Large intestine (tissue), 3 donors: ENCODE measurements at regions not wholly inside any gene's neighbourhood (a gene's known extent, or its start where the extent isn't known, plus 50 kb on each side); places are given as distances from the start of the nearest gene placed in this dataset.

Experiments
- DNase-seq, 2 donors: peaks; one replicate each; pipeline versions ENCODE4 v3.0.0 to v3.0.0-alpha.2; 2013
- H3K27ac ChIP-seq: one replicate; pipeline ENCODE4 v1.5.1; 2013; ENCODE audit warnings: low read length
- H3K27me3 ChIP-seq: 2 replicates; pipeline ENCODE4 v1.6.1; 2013; ENCODE audit warnings: low read length; ENCODE audit not compliant: control insufficient read depth, insufficient read depth
- H3K36me3 ChIP-seq: 2 replicates; pipeline ENCODE4 v1.6.1; 2013; ENCODE audit warnings: low read length; ENCODE audit not compliant: control insufficient read depth, insufficient read depth
- H3K4me1 ChIP-seq: one replicate; pipeline ENCODE4 v1.6.1; 2013; ENCODE audit warnings: low read length; ENCODE audit not compliant: control insufficient read depth, insufficient read depth
- H3K4me3 ChIP-seq: one replicate; pipeline ENCODE4 v1.5.1; 2013; ENCODE audit warnings: low read length
- H3K9me3 ChIP-seq: one replicate; pipeline ENCODE4 v1.6.1; 2013; ENCODE audit warnings: mild to moderate bottlenecking, low read depth, low read length, moderate library complexity; ENCODE audit not compliant: control insufficient read depth
- WGBS: methylation state at CpG from one replicate; pipeline ENCODE4 v1.1.5; 2013; ENCODE audit warnings: low lambda C conversion rate; ENCODE audit not compliant: insufficient coverage; 5-methylcytosine and 5-hydroxymethylcytosine counted together

DNA sequence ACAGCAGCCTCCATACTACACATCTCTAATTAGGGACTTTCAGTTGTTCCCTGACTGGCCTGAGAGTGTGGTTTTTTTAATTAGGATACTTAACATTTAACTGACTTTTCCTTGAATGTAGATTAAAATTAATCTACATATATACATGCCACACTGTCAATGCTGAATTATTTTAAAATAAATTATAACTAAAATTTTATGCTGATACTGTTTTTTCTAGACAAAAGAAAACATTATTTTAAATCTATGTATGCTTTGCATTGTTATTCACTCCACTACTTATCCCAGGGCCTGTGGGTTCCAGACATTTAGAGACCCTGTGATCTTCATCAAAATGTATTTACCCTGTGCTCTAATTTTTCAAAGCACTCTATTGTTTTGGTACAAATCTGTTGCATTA, 496.0 kb upstream of the MAP2 start:
- no peaks in the 10 kb centered on the region for H3K27me3 ChIP-seq
- H3K4me1 ChIP-seq = no peaks in the 10 kb centered on the region
- no peaks in the 10 kb centered on the region for H3K9me3 ChIP-seq
- no peak overlapping the region for H3K27ac ChIP-seq
- no peaks in the 10 kb centered on the region for H3K36me3 ChIP-seq
- DNase-seq = no peak
- H3K4me3 ChIP-seq = no peak overlapping the region

DNA sequence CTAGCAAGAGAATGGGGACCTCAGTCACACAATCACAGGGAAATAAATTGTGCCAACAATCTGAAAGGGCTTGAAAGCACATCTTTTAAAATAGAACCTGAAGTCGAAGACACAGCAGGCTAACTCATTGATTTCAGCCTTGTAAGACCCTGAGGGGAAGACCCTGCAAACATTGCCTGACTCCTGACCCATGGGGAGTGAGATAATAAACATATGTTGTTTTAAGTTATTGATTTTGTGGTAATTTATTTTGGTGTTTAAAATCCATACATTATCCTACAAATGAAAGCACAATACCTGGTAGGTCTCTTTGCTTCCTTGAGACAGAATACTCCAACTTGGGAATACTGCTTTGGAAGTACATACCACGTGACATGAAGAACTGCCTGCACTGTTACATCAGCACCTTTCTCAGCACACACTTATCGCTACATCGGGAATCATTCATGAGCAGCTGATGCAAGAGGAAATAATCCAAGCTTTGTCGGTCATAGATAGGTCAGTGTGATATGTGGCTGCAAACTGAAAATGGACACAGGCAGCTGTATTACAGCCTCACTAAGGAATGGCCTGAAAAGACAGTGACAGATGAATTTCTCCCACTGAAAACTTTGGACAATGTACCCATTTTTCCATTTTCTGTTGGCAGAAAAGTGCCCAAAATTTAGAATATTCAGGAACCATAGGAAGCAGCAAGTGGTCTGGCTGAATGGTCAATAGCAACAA, 494.5 kb upstream of the MAP2 start:
- Histone ChIP-seq H3K4me3 (no peak overlapping the region), H3K36me3 (no peaks in the 10 kb centered on the region), H3K9me3 (no peaks in the 10 kb centered on the region), H3K27ac (no peak overlapping the region), H3K4me1 (no peaks in the 10 kb centered on the region), H3K27me3 (no peaks in the 10 kb centered on the region)
- WGBS = 82% methylated on average over 2 of the region's 5 CpGs
- no peak for DNase-seq

DNA sequence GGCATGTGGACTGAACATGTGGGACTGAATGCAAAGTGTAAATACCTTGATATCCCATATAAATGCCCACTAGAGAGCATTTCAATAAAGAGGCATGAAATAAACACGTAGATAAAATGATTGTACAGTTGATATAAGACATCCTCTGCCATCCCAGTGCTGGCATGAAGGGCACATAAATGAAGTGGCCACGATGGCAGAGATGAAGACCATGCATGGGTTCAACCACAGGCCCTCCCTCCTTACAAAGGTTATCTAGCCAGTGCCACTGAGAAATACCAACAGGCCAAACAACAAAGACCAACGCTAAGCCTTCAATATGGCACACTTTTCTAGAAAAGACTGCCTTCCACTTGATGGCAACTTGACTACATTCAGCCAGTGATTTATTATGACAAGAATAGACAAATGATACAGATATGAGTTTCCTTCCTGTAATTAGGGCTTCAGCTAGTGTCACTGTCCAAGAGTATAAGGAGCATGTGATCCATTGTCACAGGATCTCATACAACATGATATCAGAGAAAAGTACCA, 493.9 kb upstream of the MAP2 start:
- no CpG with 5 or more reads among the region's 3 CpGs for WGBS
- H3K27ac ChIP-seq = no peak overlapping the region
- no peaks in the 10 kb centered on the region for H3K27me3 ChIP-seq

DNA sequence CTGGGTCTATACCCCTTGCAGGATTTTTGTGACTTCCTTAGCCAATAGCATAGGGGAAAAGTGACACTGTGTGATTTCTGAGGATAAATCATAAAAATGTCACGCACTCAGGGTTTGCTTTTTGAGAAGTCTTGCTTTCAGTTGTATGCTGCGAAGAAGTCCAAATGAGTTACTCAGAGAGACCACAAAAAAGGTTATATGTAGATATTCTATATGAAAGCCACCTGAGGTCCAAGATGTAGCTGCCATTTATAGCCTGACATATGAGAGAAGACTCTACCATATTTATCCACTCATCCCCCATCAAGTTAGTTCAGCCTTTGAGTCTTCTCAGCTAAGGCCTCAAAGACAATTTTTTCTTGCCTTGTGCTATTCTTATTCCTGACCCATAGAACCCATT, 488.3 kb upstream of the MAP2 start:
- no CpG with 5 or more reads among the region's 2 CpGs for WGBS
- Histone ChIP-seq H3K4me3 (no peak overlapping the region), H3K9me3 (no peaks in the 10 kb centered on the region), H3K27me3 (no peaks in the 10 kb centered on the region), H3K36me3 (no peaks in the 10 kb centered on the region), H3K27ac (no peak overlapping the region), H3K4me1 (no peaks in the 10 kb centered on the region)
- DNase-seq = no peak

More for the DNA sequence above, 493.9 kb upstream of the MAP2 start:
- Histone ChIP-seq H3K9me3 (no peaks in the 10 kb centered on the region), H3K36me3 (no peaks in the 10 kb centered on the region), H3K4me3 (no peak overlapping the region), H3K4me1 (no peaks in the 10 kb centered on the region)
- DNase-seq = no peak

DNA sequence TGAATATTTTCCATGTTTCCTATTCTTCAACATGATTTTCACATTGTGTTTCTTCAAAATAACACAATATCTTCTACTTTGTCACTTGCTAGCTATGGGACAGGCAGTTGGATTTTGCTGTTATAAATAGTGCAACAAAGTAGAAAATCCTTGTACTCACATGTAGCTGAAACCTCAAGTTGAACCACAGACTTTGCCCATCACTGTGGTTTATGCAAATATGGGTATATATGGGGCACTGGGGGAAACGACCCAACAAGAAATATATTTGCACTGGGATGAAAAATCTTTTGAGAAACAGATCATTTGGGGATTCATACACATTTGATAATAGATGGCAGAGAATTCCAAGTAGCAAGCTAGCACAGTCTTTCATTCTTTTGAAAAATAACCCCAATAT, 486.3 kb upstream of the MAP2 start:
- no peaks in the 10 kb centered on the region for H3K9me3 ChIP-seq
- H3K4me1 ChIP-seq = no peaks in the 10 kb centered on the region
- no peaks in the 10 kb centered on the region for H3K36me3 ChIP-seq
- no peak overlapping the region for H3K27ac ChIP-seq
- DNase-seq = no peak
- WGBS = no CpG with 5 or more reads among the region's 1 CpG
- no peak overlapping the region for H3K4me3 ChIP-seq
- no peaks in the 10 kb centered on the region for H3K27me3 ChIP-seq

DNA sequence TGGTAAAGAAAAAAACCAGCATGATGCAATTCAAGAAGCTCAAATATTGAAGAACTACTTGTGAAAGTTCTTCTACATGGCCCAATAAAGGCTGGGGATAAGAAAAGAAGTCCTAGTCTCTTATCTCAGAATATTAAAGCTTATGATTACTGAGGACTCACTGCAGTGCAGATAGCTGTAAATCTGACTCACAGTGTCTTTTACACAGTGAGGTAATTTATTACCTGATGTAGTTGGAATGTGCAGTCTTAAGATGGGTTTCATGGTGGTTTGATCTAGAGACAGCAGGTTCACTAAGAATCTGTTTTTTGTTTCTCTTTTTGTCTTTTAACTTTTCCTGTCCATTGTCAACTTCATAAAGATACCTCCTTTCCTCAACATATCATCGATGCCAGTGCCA, 484.0 kb upstream of the MAP2 start:
- Histone ChIP-seq H3K27ac (no peak overlapping the region), H3K36me3 (no peaks in the 10 kb centered on the region)

DNA sequence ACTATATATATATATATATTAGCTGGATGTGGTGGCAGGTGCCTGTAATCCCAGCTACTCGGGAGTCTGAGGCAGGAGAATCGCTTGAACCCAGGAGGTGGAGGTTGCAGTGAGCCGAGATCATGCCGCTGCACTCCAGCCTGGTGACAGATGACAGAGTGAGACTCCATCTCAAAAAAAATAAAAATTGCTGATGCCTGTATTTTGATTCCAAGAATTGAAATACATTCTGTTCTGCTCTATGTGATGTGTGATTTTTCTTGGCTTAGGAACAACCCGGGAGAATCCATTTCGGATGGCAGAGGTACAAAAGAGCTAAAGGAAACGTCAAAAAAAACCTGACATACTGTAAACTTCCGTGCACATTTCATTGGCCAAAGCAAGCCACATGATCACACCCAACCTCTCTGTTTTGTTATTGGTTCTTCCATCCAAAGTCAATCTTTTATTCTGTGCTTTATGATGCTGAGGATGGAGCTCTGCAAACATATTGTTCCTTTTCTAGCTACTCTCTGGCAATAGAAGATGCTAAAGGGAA, 478.1 kb upstream of the MAP2 start:
- Histone ChIP-seq H3K27me3 (no peaks in the 10 kb centered on the region), H3K27ac (no peak overlapping the region), H3K36me3 (no peaks in the 10 kb centered on the region), H3K9me3 (no peaks in the 10 kb centered on the region), H3K4me3 (no peak overlapping the region), H3K4me1 (no peaks in the 10 kb centered on the region)
- DNase-seq = no peak
- WGBS = 90% methylated on average over 2 of the region's 8 CpGs

More for the DNA sequence above, 484.0 kb upstream of the MAP2 start:
- Histone ChIP-seq H3K4me1 (no peaks in the 10 kb centered on the region), H3K9me3 (no peaks in the 10 kb centered on the region), H3K4me3 (no peak overlapping the region), H3K27me3 (no peaks in the 10 kb centered on the region)
- DNase-seq = no peak
- WGBS = 100% methylated on average over 1 of the region's 1 CpG

DNA sequence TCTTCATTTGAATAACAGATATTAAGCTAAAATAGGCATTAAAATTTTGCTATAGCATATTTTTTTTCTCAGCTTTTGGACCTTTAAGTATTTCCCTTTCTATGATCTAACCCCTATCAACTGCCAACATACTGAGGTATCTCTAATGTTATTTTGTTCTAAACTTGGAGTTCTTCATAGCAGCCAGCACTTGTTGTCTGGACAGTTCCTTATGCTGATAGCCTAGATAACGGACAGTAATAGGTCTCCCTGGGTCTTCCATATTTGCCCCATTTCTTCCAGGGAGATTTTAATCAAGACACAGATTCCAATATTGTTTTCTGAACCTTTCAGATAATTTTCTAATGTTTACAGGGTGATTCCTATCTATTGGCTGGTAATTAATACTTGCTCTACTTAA, 475.8 kb upstream of the MAP2 start:
- no peak for DNase-seq
- no peaks in the 10 kb centered on the region for H3K9me3 ChIP-seq
- H3K27ac ChIP-seq = no peak overlapping the region
- H3K4me3 ChIP-seq = no peak overlapping the region
- H3K4me1 ChIP-seq = no peaks in the 10 kb centered on the region
- no peaks in the 10 kb centered on the region for H3K27me3 ChIP-seq
- no CpG with 5 or more reads among the region's 1 CpG for WGBS
- H3K36me3 ChIP-seq = no peaks in the 10 kb centered on the region

DNA sequence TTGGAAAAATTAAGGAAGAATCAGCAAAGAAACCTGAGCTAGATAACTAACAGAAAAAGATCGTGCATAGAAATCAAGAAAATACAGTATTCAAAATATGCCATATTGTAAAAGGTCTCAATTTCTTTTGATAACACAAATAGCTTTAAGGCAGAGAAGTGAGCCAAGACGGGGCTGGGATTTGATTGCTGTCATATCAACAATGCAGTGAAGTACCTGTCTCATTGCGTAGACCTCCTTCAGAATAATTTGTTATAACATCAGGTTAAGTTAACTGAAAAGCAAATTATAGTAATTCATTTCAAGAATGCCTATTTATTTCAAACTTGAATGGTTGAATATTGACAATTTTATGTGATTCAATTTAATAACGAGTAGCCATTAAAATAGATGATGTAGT, 453.8 kb upstream of the MAP2 start:
- Histone ChIP-seq H3K9me3 (no peaks in the 10 kb centered on the region), H3K27ac (no peak overlapping the region), H3K4me1 (no peaks in the 10 kb centered on the region), H3K36me3 (no peaks in the 10 kb centered on the region), H3K27me3 (no peaks in the 10 kb centered on the region), H3K4me3 (no peak overlapping the region)
- WGBS = 94% methylated on average over 2 of the region's 4 CpGs
- no peak for DNase-seq

DNA sequence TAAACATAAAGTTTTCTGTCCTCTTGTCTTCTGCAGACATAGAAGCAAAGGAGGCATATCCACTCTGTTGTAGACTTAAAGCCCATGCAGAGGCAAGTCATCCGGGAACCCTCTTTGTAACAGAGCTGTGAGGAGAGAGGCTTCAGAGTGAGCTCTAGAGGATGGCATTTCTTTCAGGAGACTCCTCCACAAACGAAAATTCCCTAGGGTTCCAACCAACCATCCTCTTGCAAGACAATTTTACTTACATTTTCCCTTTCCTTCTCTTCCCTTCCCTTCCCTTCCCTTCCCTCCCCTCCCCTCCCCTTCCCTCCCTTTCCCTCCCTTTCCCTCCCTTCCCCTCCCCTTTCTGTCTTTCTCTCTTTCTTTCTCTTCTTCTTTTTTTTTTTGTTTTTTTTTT, 446.3 kb upstream of the MAP2 start:
- Histone ChIP-seq H3K4me3 (no peak overlapping the region), H3K4me1 (no peaks in the 10 kb centered on the region), H3K36me3 (no peaks in the 10 kb centered on the region), H3K27me3 (no peaks in the 10 kb centered on the region), H3K27ac (no peak overlapping the region), H3K9me3 (no peaks in the 10 kb centered on the region)
- WGBS = no CpG with 5 or more reads among the region's 2 CpGs
- DNase-seq = no peak

DNA sequence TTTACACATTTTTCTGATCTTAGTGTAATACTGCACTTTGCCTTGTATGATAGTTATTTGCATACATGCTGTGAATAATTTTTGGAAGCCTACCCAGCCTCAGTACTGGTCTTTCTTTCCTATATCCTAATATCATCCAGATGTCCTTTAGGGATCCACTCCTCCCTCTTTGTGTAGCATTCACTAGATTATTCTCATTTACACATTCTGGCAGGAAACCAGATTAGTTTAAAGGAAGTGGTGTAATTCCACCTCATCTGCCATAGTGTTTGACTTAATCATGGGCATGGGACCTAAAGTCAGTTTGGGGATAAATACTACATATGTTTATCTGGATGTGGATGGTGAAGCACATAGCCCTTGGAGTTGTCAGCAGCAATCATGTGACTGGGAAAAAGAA, 444.9 kb upstream of the MAP2 start:
- Histone ChIP-seq H3K4me1 (no peaks in the 10 kb centered on the region), H3K27ac (no peak overlapping the region), H3K36me3 (no peaks in the 10 kb centered on the region), H3K9me3 (no peaks in the 10 kb centered on the region), H3K4me3 (no peak overlapping the region), H3K27me3 (no peaks in the 10 kb centered on the region)
- DNase-seq = no peak
